H9 (cell line): ENCODE measurements at regions not wholly inside any gene's neighbourhood (a gene's known extent, or its start where the extent isn't known, plus 50 kb on each side); places are given as distances from the start of the nearest gene placed in this dataset.

Source experiments
- DNase-seq: peaks from one replicate; pipeline ENCODE4 v3.0.0-alpha.2; 2017
- H2AFZ ChIP-seq: one replicate; pipeline ENCODE4 v1.6.1; 2013; ENCODE audit warnings: mild to moderate bottlenecking, low read length, control low read depth, moderate library complexity
- H2AK5ac ChIP-seq: 2 replicates; pipeline ENCODE4 v1.6.1; 2013; ENCODE audit warnings: low read length, control low read depth, mixed read lengths; ENCODE audit not compliant: insufficient read length
- H2BK120ac ChIP-seq: one replicate; pipeline ENCODE4 v1.6.1; 2013; ENCODE audit warnings: low read depth, mild to moderate bottlenecking, low read length, control low read depth, inconsistent platforms; ENCODE audit not compliant: poor library complexity, severe bottlenecking
- H2BK12ac ChIP-seq: 2 replicates; pipeline ENCODE4 v1.6.1; 2013; ENCODE audit warnings: low read length, control low read depth, mixed read lengths, low read depth; ENCODE audit not compliant: insufficient read length
- H2BK15ac ChIP-seq: 2 replicates; pipeline ENCODE4 v1.6.1; 2013; ENCODE audit warnings: low read depth, low read length, control low read depth
- H2BK20ac ChIP-seq: one replicate; pipeline ENCODE4 v1.6.1; 2013; ENCODE audit warnings: low read depth, mild to moderate bottlenecking, low read length, control low read depth, inconsistent platforms; ENCODE audit not compliant: poor library complexity, severe bottlenecking
- H2BK5ac ChIP-seq: 2 replicates; pipeline ENCODE4 v1.6.1; 2013; ENCODE audit warnings: low read length, control low read depth, mixed read lengths; ENCODE audit not compliant: insufficient read length
- H3K14ac ChIP-seq: 2 replicates; pipeline ENCODE4 v1.6.1; 2013; ENCODE audit warnings: low read length, control low read depth; ENCODE audit not compliant: insufficient read depth
- H3K18ac ChIP-seq: 2 replicates; pipeline ENCODE4 v1.6.1; 2013; ENCODE audit warnings: low read depth, mild to moderate bottlenecking, mixed read lengths, low read length, control low read depth; ENCODE audit not compliant: insufficient read length
- H3K23ac ChIP-seq: 2 replicates; pipeline ENCODE4 v1.6.1; 2013; ENCODE audit warnings: low read length, control low read depth, mixed read lengths, low read depth; ENCODE audit not compliant: insufficient read length
- H3K23me2 ChIP-seq: 2 replicates; pipeline ENCODE4 v1.6.1; 2013; ENCODE audit warnings: low read depth, mild to moderate bottlenecking, mixed read lengths, low read length, control low read depth; ENCODE audit not compliant: insufficient read length, poor library complexity, severe bottlenecking
- H3K27ac ChIP-seq: 2 replicates; pipeline ENCODE4 v1.5.1; 2013; ENCODE audit warnings: low read length, control low read depth, mixed read lengths, low read depth; ENCODE audit not compliant: insufficient read length
- H3K27me3 ChIP-seq: 2 replicates; pipeline ENCODE4 v1.6.1; 2013; ENCODE audit warnings: low read length, control low read depth, inconsistent platforms; ENCODE audit not compliant: insufficient read depth
- H3K4ac ChIP-seq: 2 replicates; pipeline ENCODE4 v1.6.1; 2013; ENCODE audit warnings: low read depth, mild to moderate bottlenecking, control low read depth, inconsistent platforms, low read length, moderate library complexity
- H3K4me1 ChIP-seq: 2 replicates; pipeline ENCODE4 v1.6.1; 2013; ENCODE audit warnings: low read length, control low read depth, inconsistent platforms; ENCODE audit not compliant: insufficient read depth
- H3K4me2 ChIP-seq: 2 replicates; pipeline ENCODE4 v1.6.1; 2013; ENCODE audit warnings: low read length, control low read depth, mixed read lengths; ENCODE audit not compliant: insufficient read length, insufficient read depth
- H3K56ac ChIP-seq: 2 replicates; pipeline ENCODE4 v1.6.1; 2013; ENCODE audit warnings: low read depth, mild to moderate bottlenecking, mixed read lengths, low read length, control low read depth; ENCODE audit not compliant: insufficient read length
- H3K79me1 ChIP-seq: 2 replicates; pipeline ENCODE4 v1.6.1; 2013; ENCODE audit warnings: low read depth, mild to moderate bottlenecking, moderate library complexity, low read length, control low read depth, inconsistent platforms; ENCODE audit not compliant: insufficient read depth, poor library complexity, severe bottlenecking
- H3K79me2 ChIP-seq: 2 replicates; pipeline ENCODE4 v1.6.1; 2013; ENCODE audit warnings: low read length, control low read depth, inconsistent platforms; ENCODE audit not compliant: insufficient read depth
- H3K9ac ChIP-seq: 2 replicates; pipeline ENCODE4 v1.6.1; 2013; ENCODE audit warnings: low read length, control low read depth, mixed read lengths; ENCODE audit not compliant: insufficient read length; ENCODE audit errors: extremely low read depth
- H3K9me3 ChIP-seq: one replicate; pipeline ENCODE4 v1.6.1; 2013; ENCODE audit warnings: low read depth, low read length, inconsistent platforms; ENCODE audit not compliant: control insufficient read depth
- H3T11ph ChIP-seq: one replicate; pipeline ENCODE4 v1.6.1; 2013; ENCODE audit warnings: mild to moderate bottlenecking, low read length, control low read depth, inconsistent platforms
- H4K20me1 ChIP-seq: one replicate; pipeline ENCODE4 v1.6.1; 2013; ENCODE audit not compliant: control insufficient read depth, insufficient read length, insufficient read depth
- H4K5ac ChIP-seq: 2 replicates; pipeline ENCODE4 v1.6.1; 2013; ENCODE audit warnings: low read depth, mild to moderate bottlenecking, mixed read lengths, low read length, control low read depth; ENCODE audit not compliant: insufficient read length
- H4K8ac ChIP-seq: replicated peaks from 2 replicates; pipeline ENCODE4 v1.6.1; 2013; ENCODE audit warnings: low read length, control low read depth, mixed read lengths, low read depth; ENCODE audit not compliant: insufficient read length
- H4K91ac ChIP-seq: 2 replicates; pipeline ENCODE4 v1.6.1; 2013; ENCODE audit warnings: low read depth, mild to moderate bottlenecking, moderate library complexity, mixed read lengths, low read length, control low read depth; ENCODE audit not compliant: insufficient read length
- H3K27ac Mint-ChIP-seq, 3 experiments: 2 replicates in 2 of 3; 3 replicates in 1 of 3; pipeline ENCODE4 v1.8.0; 2020 to 2021; ENCODE audit warnings: mixed read lengths in 3 of 3, mild to moderate bottlenecking in 1 of 3, moderate library complexity in 1 of 3
- H3K27me3 Mint-ChIP-seq: 2 replicates; pipeline ENCODE4 v1.8.0; 2021; ENCODE audit warnings: low read depth, mild to moderate bottlenecking, moderate library complexity, mixed read lengths
- H3K36me3 Mint-ChIP-seq, 3 experiments: 2 replicates in 2 of 3; 3 replicates in 1 of 3; pipeline ENCODE4 v1.8.0; 2020 to 2021; ENCODE audit warnings: low read depth in 3 of 3, mixed read lengths in 3 of 3; ENCODE audit not compliant: insufficient read depth in 1 of 3
- H3K4me1 Mint-ChIP-seq, 2 experiments: 2 replicates each; pipeline ENCODE4 v1.8.0; 2020; ENCODE audit warnings: mixed read lengths in 2 of 2
- H3K4me3 Mint-ChIP-seq, 2 experiments: 2 replicates in 1 of 2; 3 replicates in 1 of 2; pipeline ENCODE4 v1.8.0; 2020 to 2021; ENCODE audit warnings: mild to moderate bottlenecking in 2 of 2, mixed read lengths in 2 of 2, moderate library complexity in 1 of 2
- H3K9me3 Mint-ChIP-seq, 2 experiments: 2 replicates in 1 of 2; 3 replicates in 1 of 2; pipeline ENCODE4 v1.8.0; 2020; ENCODE audit warnings: mild to moderate bottlenecking in 2 of 2, mixed read lengths in 2 of 2, moderate library complexity in 1 of 2
- WGBS: extraction: QIAGEN DNeasy Blood & Tissue Kit; methylation state at CpG from one replicate; pipeline ENCODE4 v1.1.7; 2013; ENCODE audit warnings: missing lambda C conversion rate, low lambda C conversion rate, mixed read lengths; ENCODE audit not compliant: insufficient read length; ENCODE audit errors: extremely low coverage; 5-methylcytosine and 5-hydroxymethylcytosine counted together
- TF ChIP-seq, protein P1 (sequence below): fragments of 200-600 bp; sonication (generic); conservative IDR thresholded peaks from 3 replicates; pipeline ENCODE4 v1.8.0; 2021; ENCODE audit warnings: antibody characterized with exemption, mild to moderate bottlenecking

DNA sequence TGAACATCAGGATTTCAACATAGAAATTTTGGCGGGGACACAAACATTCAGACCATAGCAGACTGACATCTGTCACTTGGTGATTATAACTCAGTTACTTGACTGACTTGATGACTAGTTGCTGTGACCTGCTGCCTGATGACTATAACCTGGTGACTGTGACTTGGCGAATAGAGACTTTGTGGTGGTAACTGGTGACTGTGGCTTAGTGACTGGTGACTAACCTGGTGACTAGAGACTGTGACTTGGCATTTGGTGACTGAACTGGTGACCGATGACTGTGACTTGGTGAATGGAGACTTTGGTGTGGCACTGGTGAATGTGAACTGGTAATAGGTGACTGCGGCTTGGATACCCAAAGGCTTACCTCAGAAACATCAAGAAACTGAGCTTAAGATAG, 563.1 kb upstream of the FAM98A start:
- no peak overlapping the region for H3K4me3 Mint-ChIP-seq
- H3K9me3 Mint-ChIP-seq: no peaks in the 10 kb centered on the region
- DNase-seq: no peak
- no peak overlapping the region for H2BK5ac ChIP-seq
- no peak overlapping the region for H3K9ac ChIP-seq
- H2AK5ac ChIP-seq: no peak overlapping the region
- no peaks in the 10 kb centered on the region for H3K79me1 ChIP-seq
- no peaks in the 10 kb centered on the region for H3K36me3 Mint-ChIP-seq
- no peak overlapping the region for H4K8ac ChIP-seq
- no peak overlapping the region for H3K4ac ChIP-seq
- no peak overlapping the region for H3K23ac ChIP-seq
- H2BK120ac ChIP-seq: no peak overlapping the region
- H2BK12ac ChIP-seq: no peak overlapping the region
- H3K9me3 ChIP-seq: no peaks in the 10 kb centered on the region
- no peaks in the 10 kb centered on the region for H3K23me2 ChIP-seq
- H3K14ac ChIP-seq: no peak overlapping the region
- no peaks in the 10 kb centered on the region for H3K4me1 Mint-ChIP-seq
- peak overlapping the region in 1 of 3 experiments; percentile 11; a peak in 1 of 7 replicates for H3K27ac Mint-ChIP-seq
- no peak overlapping the region for H4K91ac ChIP-seq
- H3T11ph ChIP-seq: no peak overlapping the region
- no peak overlapping the region for H3K56ac ChIP-seq
- H2BK15ac ChIP-seq: no peak overlapping the region
- H3K79me2 ChIP-seq: no peaks in the 10 kb centered on the region
- H4K20me1 ChIP-seq: no peaks in the 10 kb centered on the region
- no peak overlapping the region for H2BK20ac ChIP-seq
- no peak overlapping the region for H3K18ac ChIP-seq
- no peak overlapping the region for H4K5ac ChIP-seq
- no peaks in the 10 kb centered on the region for H3K27me3 Mint-ChIP-seq
- no peak overlapping the region for H3K27ac ChIP-seq
- TF ChIP-seq, protein P1, sequence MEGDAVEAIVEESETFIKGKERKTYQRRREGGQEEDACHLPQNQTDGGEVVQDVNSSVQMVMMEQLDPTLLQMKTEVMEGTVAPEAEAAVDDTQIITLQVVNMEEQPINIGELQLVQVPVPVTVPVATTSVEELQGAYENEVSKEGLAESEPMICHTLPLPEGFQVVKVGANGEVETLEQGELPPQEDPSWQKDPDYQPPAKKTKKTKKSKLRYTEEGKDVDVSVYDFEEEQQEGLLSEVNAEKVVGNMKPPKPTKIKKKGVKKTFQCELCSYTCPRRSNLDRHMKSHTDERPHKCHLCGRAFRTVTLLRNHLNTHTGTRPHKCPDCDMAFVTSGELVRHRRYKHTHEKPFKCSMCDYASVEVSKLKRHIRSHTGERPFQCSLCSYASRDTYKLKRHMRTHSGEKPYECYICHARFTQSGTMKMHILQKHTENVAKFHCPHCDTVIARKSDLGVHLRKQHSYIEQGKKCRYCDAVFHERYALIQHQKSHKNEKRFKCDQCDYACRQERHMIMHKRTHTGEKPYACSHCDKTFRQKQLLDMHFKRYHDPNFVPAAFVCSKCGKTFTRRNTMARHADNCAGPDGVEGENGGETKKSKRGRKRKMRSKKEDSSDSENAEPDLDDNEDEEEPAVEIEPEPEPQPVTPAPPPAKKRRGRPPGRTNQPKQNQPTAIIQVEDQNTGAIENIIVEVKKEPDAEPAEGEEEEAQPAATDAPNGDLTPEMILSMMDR: no peak
- H3K4me1 ChIP-seq: no peaks in the 10 kb centered on the region
- no CpG with 5 or more reads among the region's 4 CpGs for WGBS
- H3K27me3 ChIP-seq: no peaks in the 10 kb centered on the region
- no peak overlapping the region for H3K4me2 ChIP-seq
- H2AFZ ChIP-seq: no peak overlapping the region
